ENCODE measurements at regions not wholly inside any gene's neighbourhood (a gene's known extent, or its start where the extent isn't known, plus 50 kb on each side); places are given as distances from the start of the nearest gene placed in this dataset.
A peak's percentile ranks its signal among the peaks of the same experiment; 100 is the strongest.

DNA sequence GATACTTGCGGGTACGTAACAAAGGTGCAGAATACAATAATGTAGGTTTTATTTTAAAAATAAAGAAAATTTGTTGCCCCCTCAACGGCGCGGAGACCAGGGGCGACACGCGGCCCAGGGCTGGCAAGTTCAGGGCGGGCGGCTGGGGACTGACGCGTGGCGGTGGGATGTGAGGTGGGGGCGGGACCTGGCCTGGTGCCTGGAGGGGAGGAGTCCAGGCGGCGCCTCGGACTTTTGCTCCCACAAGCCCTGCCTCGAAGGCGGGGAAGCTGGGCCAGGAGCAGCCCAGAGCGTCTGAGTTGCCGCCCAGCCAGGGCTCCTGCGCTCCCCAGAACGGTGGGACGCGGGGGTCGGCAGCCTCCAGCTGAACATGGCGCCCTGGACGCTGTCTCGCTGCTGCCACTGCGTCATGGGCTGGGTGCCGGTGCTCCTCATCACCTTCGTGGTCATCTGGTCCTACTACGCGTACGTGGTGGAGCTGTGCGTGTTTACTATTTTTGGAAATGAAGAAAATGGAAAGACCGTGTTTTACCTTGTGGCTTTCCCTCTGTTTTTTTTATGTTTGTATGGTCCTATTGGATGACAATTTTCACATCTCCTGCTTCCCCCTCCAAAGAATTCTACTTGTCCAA lies 1122.8 kb upstream of the ATXN8OS start:
- H2AFZ ChIP-seq (ENCODE audit: low read depth, low read length) = peak overlapping the region; percentile 80
- FAIRE-seq (no peak), ATAC-seq (peak; percentile 98), DNase-seq (ENCODE audit: extremely low read depth in 1 of 4, low spot score in 3 of 4) (peak; percentile 12 to 64 (median 36))
- 0 out of 3 replicates have a peak overlapping the region, but pooled peaks have one; percentile 26 for H3K27ac ChIP-seq (ENCODE audit: extremely low read depth, low read depth, low read length)
- no peaks in the 10 kb centered on the region for H3K27me3 ChIP-seq (ENCODE audit: control insufficient read depth in 2 of 2, insufficient read depth in 2 of 2, low read length in 2 of 2)
- intact Hi-C loops (cut with micrococcal nuclease) (no loop called here), in situ Hi-C loops (cut with MboI) (no loop called here)
- peak overlapping the region in 1 of 2 experiments; percentile 87; a peak in 2 of 4 replicates for H3K9ac ChIP-seq (ENCODE audit: insufficient read depth in 1 of 2, low read depth in 2 of 2, low read length in 2 of 2)
- ChIA-PET CTCF (ENCODE audit: low intra/inter-chr PET ratio) (no interaction called here), POLR2A (no interaction called here)
- peaks cover 0 to 5% of the 10 kb centered on the region in 2 experiments; a peak in 1 of 5 replicates for H3K4me1 ChIP-seq (replicated peaks in 1 of 2; ENCODE audit: control insufficient read depth in 2 of 2, insufficient read depth in 2 of 2, low read length in 2 of 2)
- H3K4me2 ChIP-seq (ENCODE audit: insufficient read depth, low read length) = peak overlapping the region; percentile 62
- BruUV-seq (replicated peaks) = no TSS peak
- WGBS (ENCODE audit: insufficient coverage, low coverage, missing lambda C conversion rate) = 2% methylated on average over 23 of the region's 37 CpGs
- no peaks in the 10 kb centered on the region for H3K9me3 ChIP-seq (replicated peaks; ENCODE audit: control insufficient read depth, insufficient read depth, low read depth, low read length)
- peak overlapping the region; percentile 34 for H3K4me3 ChIP-seq
- no peaks in the 10 kb centered on the region for H3K36me3 ChIP-seq (ENCODE audit: control insufficient read depth, insufficient read depth, low read length)
- H3K79me2 ChIP-seq (ENCODE audit: control insufficient read depth, insufficient read depth, low read length) = no peaks in the 10 kb centered on the region
- no peaks in the 10 kb centered on the region for H4K20me1 ChIP-seq (replicated peaks; ENCODE audit: control insufficient read depth, insufficient read depth, low read length)
- no peaks in the 10 kb centered on the region for H3K9me1 ChIP-seq (ENCODE audit: control insufficient read depth, insufficient read depth, low read length)
- TF ChIP-seq ZNF165 (CRISPR knock-in tag; IDR thresholded peaks at IDR 0.05; ENCODE audit: borderline replicate concordance) (no peak), SNRNP70 (optimal IDR thresholded peaks at IDR 0.05; ENCODE audit: low read depth, low read length) (no peak), POLR2G (IDR thresholded peaks at IDR 0.05; ENCODE audit: low read depth, low read length) (peak; percentile 73), SMAD4 (CRISPR knock-in tag; conservative IDR thresholded peaks at IDR 0.05) (no peak), L3MBTL2 (IDR thresholded peaks at IDR 0.05) (peak; percentile 71), RBFOX2 (IDR thresholded peaks at IDR 0.05; ENCODE audit: low read depth, low read length) (peak; percentile 59), PHB (CRISPR knock-in tag; IDR thresholded peaks at IDR 0.05) (no peak), TAL1 (IDR thresholded peaks at IDR 0.05) (no peak), PHTF2 (CRISPR knock-in tag; IDR thresholded peaks at IDR 0.05) (no peak), ZKSCAN1 (IDR thresholded peaks at IDR 0.05; ENCODE audit: low read depth, low read length) (peak; percentile 91), ATF1 (CRISPR knock-in tag; IDR thresholded peaks at IDR 0.05) (no peak), ATF1 (tag; IDR thresholded peaks at IDR 0.05) (0 out of 2 replicates have a peak, but pooled peaks have one; percentile 18), ZNF79 (CRISPR knock-in tag; IDR thresholded peaks at IDR 0.05; ENCODE audit: low read depth) (no peak), PHF8 (IDR thresholded peaks at IDR 0.05; ENCODE audit: borderline replicate concordance, low read length) (peak; percentile 47; the same call in 1 of the 2 replicates), NFIC (IDR thresholded peaks at IDR 0.05) (peak; percentile 72), CBFA2T2 (conservative IDR thresholded peaks at IDR 0.05) (no peak), YY1 (IDR thresholded peaks at IDR 0.05; ENCODE audit: borderline replicate concordance in 1 of 3, control insufficient read depth in 1 of 3, extremely low read depth in 1 of 3, insufficient read depth in 3 of 3, insufficient read length in 1 of 3, insufficient replicate concordance in 2 of 3, low read depth in 1 of 3, low read length in 2 of 3) (peak in 1 of 3 experiments; percentile 6), CEBPB (tag; IDR thresholded peaks at IDR 0.05) (no peak), SRF (CRISPR knock-in tag; IDR thresholded peaks at IDR 0.05) (no peak), POLR2AphosphoS2 (IDR thresholded peaks at IDR 0.05; ENCODE audit: low read length) (no peak)
- TF ChIP-seq, protein P1, sequence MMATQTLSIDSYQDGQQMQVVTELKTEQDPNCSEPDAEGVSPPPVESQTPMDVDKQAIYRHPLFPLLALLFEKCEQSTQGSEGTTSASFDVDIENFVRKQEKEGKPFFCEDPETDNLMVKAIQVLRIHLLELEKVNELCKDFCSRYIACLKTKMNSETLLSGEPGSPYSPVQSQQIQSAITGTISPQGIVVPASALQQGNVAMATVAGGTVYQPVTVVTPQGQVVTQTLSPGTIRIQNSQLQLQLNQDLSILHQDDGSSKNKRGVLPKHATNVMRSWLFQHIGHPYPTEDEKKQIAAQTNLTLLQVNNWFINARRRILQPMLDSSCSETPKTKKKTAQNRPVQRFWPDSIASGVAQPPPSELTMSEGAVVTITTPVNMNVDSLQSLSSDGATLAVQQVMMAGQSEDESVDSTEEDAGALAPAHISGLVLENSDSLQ (IDR thresholded peaks at IDR 0.05) = no peak
- TF ChIP-seq, protein P2, sequence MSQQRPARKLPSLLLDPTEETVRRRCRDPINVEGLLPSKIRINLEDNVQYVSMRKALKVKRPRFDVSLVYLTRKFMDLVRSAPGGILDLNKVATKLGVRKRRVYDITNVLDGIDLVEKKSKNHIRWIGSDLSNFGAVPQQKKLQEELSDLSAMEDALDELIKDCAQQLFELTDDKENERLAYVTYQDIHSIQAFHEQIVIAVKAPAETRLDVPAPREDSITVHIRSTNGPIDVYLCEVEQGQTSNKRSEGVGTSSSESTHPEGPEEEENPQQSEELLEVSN (IDR thresholded peaks at IDR 0.05; ENCODE audit: borderline replicate concordance in 1 of 2, extremely low read depth in 1 of 2, insufficient read depth in 1 of 2, insufficient read length in 1 of 2, low read depth in 1 of 2, low read length in 1 of 2, poor library complexity in 1 of 2, severe bottlenecking in 1 of 2) = peak; percentile 36 to 82

Data from K562 (cell line).